Psoas muscle (tissue), 7 donors: ENCODE measurements at regions not wholly inside any gene's neighbourhood (a gene's known extent, or its start where the extent isn't known, plus 50 kb on each side); places are given as distances from the start of the nearest gene placed in this dataset.

Experiments used
- ATAC-seq, 4 donors: fragments of 200-7000 bp; cut with Tn5 transposase; one replicate each; pipeline ENCODE4 v1.9.1; 2020; ENCODE audit warnings: moderate library complexity in 3 of 4, mild to moderate bottlenecking in 2 of 4
- DNase-seq, 2 donors: peaks; one replicate each; pipeline ENCODE4 v3.0.0-alpha.2; 2020
- H3K27ac ChIP-seq: fragments of 200-600 bp; one replicate; pipeline ENCODE4 v1.8.0; 2022
- H3K27me3 ChIP-seq, 3 donors: fragments of 200-600 bp in 1 of 3; one replicate each; pipeline versions ENCODE4 v1.6.1 to v1.8.0; 2013 to 2022; ENCODE audit warnings: low read length in 2 of 3, mild to moderate bottlenecking in 2 of 3, moderate library complexity in 1 of 3; ENCODE audit not compliant: insufficient read depth in 3 of 3
- H3K36me3 ChIP-seq, 2 donors: fragments of 200-600 bp in 1 of 2; one replicate each; pipeline versions ENCODE4 v1.6.1 to v1.8.0; 2013 to 2022; ENCODE audit warnings: low read depth in 1 of 2, mild to moderate bottlenecking in 1 of 2, moderate library complexity in 1 of 2; ENCODE audit not compliant: insufficient read depth in 1 of 2
- H3K4me1 ChIP-seq: fragments of 200-600 bp; one replicate; pipeline ENCODE4 v1.8.0; 2022
- H3K4me3 ChIP-seq: fragments of 200-600 bp; one replicate; pipeline ENCODE4 v1.8.0; 2022; ENCODE audit warnings: mild to moderate bottlenecking
- H3K9me3 ChIP-seq: fragments of 200-600 bp; one replicate; pipeline ENCODE4 v1.8.0; 2022
- CTCF ChIP-seq: fragments of 200-600 bp; IDR thresholded peaks from one replicate; pipeline ENCODE4 v1.8.0; 2022; ENCODE audit warnings: antibody characterized with exemption
- WGBS, 3 donors: extraction: QIAGEN DNeasy Blood & Tissue Kit; methylation state at CpG; one replicate each; pipeline versions ENCODE4 v1.1.6 to v1.1.7; 2013; 5-methylcytosine and 5-hydroxymethylcytosine counted together
- intact Hi-C, 2 donors: fragments of 100-400 bp; cut with DNase I; formaldehyde crosslinking; loops; one replicate each; pipeline versions ENCODE4 v1.11.0 to v1.14.2; 2022
- donor health status: healthy with polysubstance abuse.
- donor health status: DM: no; HTN: no; CAD: no; lungs with moderate emphysema.
- donor health status: Bipolar disorder and iron deficiency.
- donor health status: healthy.
- donor health status: DM: yes; HTN: yes; CAD: no.
- donor health status: DM: no; HTN: no; CAD: no.
- donor health status: DM: yes; HTN: yes; CAD: no.

DNA sequence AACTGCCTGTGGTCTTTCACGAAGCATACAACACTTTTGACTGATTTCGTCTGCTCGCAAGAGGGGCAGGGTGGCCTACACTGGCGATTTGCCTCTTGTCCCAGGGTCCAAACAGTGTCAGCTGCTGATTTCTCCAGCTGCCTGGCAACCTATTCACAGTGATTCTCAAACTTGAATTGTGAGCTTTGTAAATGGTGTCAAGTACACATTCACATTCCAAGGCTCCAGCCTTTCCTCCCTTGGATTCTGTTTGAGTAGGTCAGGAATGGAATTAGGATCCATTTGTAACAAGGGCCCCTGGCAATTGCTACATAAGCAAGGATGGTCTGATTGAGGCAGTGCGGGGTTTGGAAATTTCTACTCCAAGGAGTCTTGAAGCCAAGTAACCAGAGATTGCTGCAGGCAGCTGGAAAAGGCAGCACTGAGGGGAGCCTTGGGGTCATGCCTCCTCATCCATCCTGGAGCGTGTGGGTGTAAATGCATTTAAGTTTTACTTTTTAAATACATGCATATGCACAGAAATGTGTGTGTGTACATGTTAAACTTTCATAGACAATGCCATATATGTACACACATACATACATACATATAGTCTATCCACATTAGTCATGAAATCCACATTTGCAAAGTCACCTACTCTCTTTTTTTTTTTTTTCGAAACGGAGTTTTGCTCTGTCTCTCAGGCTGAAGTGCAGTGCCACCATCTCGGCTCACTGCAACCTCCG lies 86.8 kb upstream of the UXS1 start:
- intact Hi-C loops = no loop called here
- H3K9me3 ChIP-seq = no peaks in the 10 kb centered on the region
- H3K36me3 ChIP-seq = no peaks in the 10 kb centered on the region
- no peak for DNase-seq
- peaks cover 0 to 8% (median 0%) of the 10 kb centered on the region in 3 donors for H3K27me3 ChIP-seq
- no peaks in the 10 kb centered on the region for H3K4me1 ChIP-seq
- no peak for ATAC-seq
- 62 to 64% (median 64%) methylated on average over 10 of the region's 10 CpGs for WGBS, 3 donors
- H3K4me3 ChIP-seq = no peak overlapping the region
- TF ChIP-seq CTCF = no peak
- no peak overlapping the region for H3K27ac ChIP-seq

GRCh38 chr2:106280224-106280623 lies 86.1 kb upstream of the UXS1 start:
- Histone ChIP-seq H3K36me3 (no peaks in the 10 kb centered on the region), H3K9me3 (no peaks in the 10 kb centered on the region), H3K27ac (no peak overlapping the region), H3K4me3 (no peak overlapping the region), H3K27me3 (peaks cover 0 to 8% (median 0%) of the 10 kb centered on the region in 3 donors), H3K4me1 (no peaks in the 10 kb centered on the region)
- no peak for TF ChIP-seq CTCF
- DNase-seq (no peak), ATAC-seq (no peak)
- WGBS, 3 donors = 16 to 31% (median 18%) methylated on average over 3 of the region's 3 CpGs
- intact Hi-C loops = no loop called here

GRCh38 chr2:106278112-106278876 lies 84.2 kb upstream of the UXS1 start:
- no peak overlapping the region for H3K27ac ChIP-seq
- H3K27me3 ChIP-seq = peaks cover 0 to 8% (median 0%) of the 10 kb centered on the region in 3 donors
- intact Hi-C loops = no loop called here
- no peak for TF ChIP-seq CTCF
- no peaks in the 10 kb centered on the region for H3K9me3 ChIP-seq
- DNase-seq (no peak), ATAC-seq (no peak)
- no peaks in the 10 kb centered on the region for H3K36me3 ChIP-seq
- H3K4me1 ChIP-seq = no peaks in the 10 kb centered on the region
- no peak overlapping the region for H3K4me3 ChIP-seq
- 56 to 69% (median 69%) methylated on average over 6 of the region's 6 CpGs for WGBS, 3 donors

DNA sequence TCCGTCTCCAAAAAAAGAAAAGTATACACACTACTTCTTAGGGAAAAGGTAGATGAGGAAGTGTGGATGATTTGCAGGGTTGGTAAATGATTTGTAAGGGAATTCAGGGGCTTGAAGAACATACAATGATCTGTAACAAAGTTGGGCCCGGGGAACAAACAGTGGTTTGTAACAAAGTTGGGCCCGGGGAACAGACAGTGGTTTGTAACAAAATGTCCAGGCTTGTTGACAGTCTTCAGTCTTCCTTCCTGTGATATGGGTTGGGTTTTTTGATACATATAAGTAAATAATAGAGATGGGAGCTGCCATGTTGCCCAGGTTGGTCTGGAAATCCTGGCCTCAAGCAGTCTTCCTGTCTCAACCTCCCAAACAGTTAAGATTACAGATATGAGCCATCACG lies 83.3 kb upstream of the UXS1 start:
- no peak for ATAC-seq

More for the DNA sequence above, 83.3 kb upstream of the UXS1 start:
- H3K4me3 ChIP-seq = no peak overlapping the region
- H3K9me3 ChIP-seq = no peaks in the 10 kb centered on the region
- TF ChIP-seq CTCF = no peak
- H3K4me1 ChIP-seq = no peaks in the 10 kb centered on the region
- WGBS, 3 donors = 85 to 96% (median 95%) methylated on average over 4 of the region's 4 CpGs
- intact Hi-C loops = no loop called here
- DNase-seq = no peak
- H3K27ac ChIP-seq = no peak overlapping the region
- peaks cover 0 to 2% (median 0%) of the 10 kb centered on the region in 3 donors for H3K27me3 ChIP-seq
- no peaks in the 10 kb centered on the region for H3K36me3 ChIP-seq
